Body of pancreas (tissue), 4 donors: ENCODE measurements at regions not wholly inside any gene's neighbourhood (a gene's known extent, or its start where the extent isn't known, plus 50 kb on each side); places are given as distances from the start of the nearest gene placed in this dataset.
"Not testable (repeated sequence)": the region's sequence is repeated elsewhere in the genome, so short reads cannot be mapped to it uniquely, and the experiment has no call there.

Experiments used
- ATAC-seq: fragments of 150-250 bp; one replicate; pipeline ENCODE4 v1.9.1; 2016
- DNase-seq, 4 donors: peaks; one replicate each; pipeline ENCODE4 v3.0.0-alpha.2; 2019
- H3K27ac ChIP-seq, 4 donors: fragments of 200-600 bp; sonication (generic); 1 replicate in 3 of 4; 2 replicates in 1 of 4; pipeline versions ENCODE4 v1.5.1 to v1.6.1; 2016 to 2019; ENCODE audit warnings: mild to moderate bottlenecking in 1 of 4, mixed read lengths in 1 of 4, moderate library complexity in 1 of 4
- H3K27me3 ChIP-seq, 2 donors: fragments of 200-600 bp; sonication (generic); one replicate each; pipeline ENCODE4 v1.6.0; 2016; ENCODE audit warnings: mild to moderate bottlenecking in 1 of 2
- H3K36me3 ChIP-seq, 2 donors: fragments of 200-600 bp; sonication (generic); replicated peaks in 1 of 2; 2 replicates each; pipeline ENCODE4 v1.5.1; 2016; ENCODE audit warnings: low read depth in 2 of 2; ENCODE audit not compliant: insufficient read depth in 1 of 2
- H3K4me1 ChIP-seq: fragments of 200-600 bp; sonication (generic); one replicate; pipeline ENCODE4 v1.6.0; 2016
- H3K4me3 ChIP-seq, 2 donors: fragments of 200-600 bp; sonication (generic); 1 replicate in 1 of 2; 2 replicates in 1 of 2; pipeline ENCODE4 v1.5.1; 2016 to 2019
- H3K9me3 ChIP-seq, 3 donors: fragments of 200-600 bp; sonication (generic); 1 replicate in 2 of 3; 2 replicates in 1 of 3; pipeline ENCODE4 v1.5.1; 2016
- CTCF ChIP-seq, 7 experiments: fragments of 450-650 bp in 4 of 7; fragments of 200-600 bp in 3 of 7; sonication (generic) in 3 of 7; IDR thresholded peaks; one replicate each; pipeline ENCODE4 v1.5.1; 2016 to 2019; ENCODE audit warnings: antibody characterized with exemption in 7 of 7
- POLR2A ChIP-seq, 3 donors: fragments of 450-650 bp; IDR thresholded peaks; one replicate each; pipeline ENCODE4 v1.6.1; 2016; ENCODE audit warnings: antibody characterized with exemption in 3 of 3, mild to moderate bottlenecking in 2 of 3
- WGBS, 2 donors: methylation state at CpG; one replicate each; pipeline ENCODE4 v1.1.5; 2017; 5-methylcytosine and 5-hydroxymethylcytosine counted together
- intact Hi-C: fragments of 100-400 bp; cut with DNase I; formaldehyde crosslinking; loops from one replicate; pipeline ENCODE4 v1.15.1; 2023

GRCh38 chr15:89028036-89028435 lies 60.2 kb upstream of the ABHD2 start:
- no peak for ATAC-seq
- H3K36me3 ChIP-seq: no peaks in the 10 kb centered on the region
- H3K9me3 ChIP-seq: no peaks in the 10 kb centered on the region
- H3K4me1 ChIP-seq: no peaks in the 10 kb centered on the region
- TF ChIP-seq CTCF (IDR thresholded peaks at IDR 0.05) (no peak), POLR2A (IDR thresholded peaks at IDR 0.05) (no peak)
- intact Hi-C loops: no loop called here
- H3K4me3 ChIP-seq: no peak overlapping the region
- no peaks in the 10 kb centered on the region for H3K27me3 ChIP-seq
- 76 to 79% methylated on average over 7 of the region's 7 CpGs for WGBS, 2 donors
- no peak for DNase-seq
- H3K27ac ChIP-seq: no peak overlapping the region

GRCh38 chr15:89030311-89030710 lies 57.9 kb upstream of the ABHD2 start:
- no peak overlapping the region for H3K4me3 ChIP-seq
- no peaks in the 10 kb centered on the region for H3K4me1 ChIP-seq
- H3K9me3 ChIP-seq: no peaks in the 10 kb centered on the region
- WGBS, 2 donors: 74 to 81% methylated on average over 3 of the region's 3 CpGs
- DNase-seq (no peak), ATAC-seq (no peak)
- no peak for TF ChIP-seq CTCF (IDR thresholded peaks at IDR 0.05)
- TF ChIP-seq POLR2A (IDR thresholded peaks at IDR 0.05): no peak
- H3K27me3 ChIP-seq: no peaks in the 10 kb centered on the region
- no peak overlapping the region for H3K27ac ChIP-seq
- H3K36me3 ChIP-seq: no peaks in the 10 kb centered on the region
- intact Hi-C loops: no loop called here

GRCh38 chr15:89031637-89032285 lies 56.5 kb upstream of the ABHD2 start:
- H3K27ac ChIP-seq, H3K9me3 ChIP-seq, intact Hi-C loops: not testable (repeated sequence)

GRCh38 chr15:89034305-89034704 lies 54.0 kb upstream of the ABHD2 start:
- DNase-seq: no peak
- no peak overlapping the region for H3K4me3 ChIP-seq
- H3K27ac ChIP-seq: no peak overlapping the region
- 30 to 32% methylated on average over 4 of the region's 4 CpGs for WGBS, 2 donors
- no peak for TF ChIP-seq POLR2A (IDR thresholded peaks at IDR 0.05)
- peak in 1 of 7 experiments; percentile 13 for TF ChIP-seq CTCF (IDR thresholded peaks at IDR 0.05)
- H3K36me3 ChIP-seq: no peaks in the 10 kb centered on the region
- H3K9me3 ChIP-seq: no peaks in the 10 kb centered on the region
- no peaks in the 10 kb centered on the region for H3K27me3 ChIP-seq
- intact Hi-C loops: no loop called here
- H3K4me1 ChIP-seq: no peaks in the 10 kb centered on the region
- no peak for ATAC-seq

More at GRCh38 chr15:89031637-89032285, 56.5 kb upstream of the ABHD2 start:
- not testable (repeated sequence) for ATAC-seq, DNase-seq, H3K27me3 ChIP-seq, H3K4me3 ChIP-seq, H3K36me3 ChIP-seq, H3K4me1 ChIP-seq
- 81 to 87% methylated on average over 11 to 39 of the region's 47 CpGs for WGBS, 2 donors

GRCh38 chr15:89035150-89035549 lies 53.1 kb upstream of the ABHD2 start:
- H3K36me3 ChIP-seq: no peaks in the 10 kb centered on the region
- no peak for TF ChIP-seq CTCF (IDR thresholded peaks at IDR 0.05)
- no peak for TF ChIP-seq POLR2A (IDR thresholded peaks at IDR 0.05)
- H3K4me1 ChIP-seq: no peaks in the 10 kb centered on the region
- DNase-seq: no peak
- no peak overlapping the region for H3K27ac ChIP-seq
- H3K4me3 ChIP-seq: no peak overlapping the region
- no peaks in the 10 kb centered on the region for H3K9me3 ChIP-seq
- H3K27me3 ChIP-seq: no peaks in the 10 kb centered on the region
- intact Hi-C loops: no loop called here
- no peak for ATAC-seq
- 43 to 47% methylated on average over 2 of the region's 2 CpGs for WGBS, 2 donors
